Mammary epithelial cell (primary cell): ENCODE measurements at regions not wholly inside any gene's neighbourhood (a gene's known extent, or its start where the extent isn't known, plus 50 kb on each side); places are given as distances from the start of the nearest gene placed in this dataset.

Experiments
- CTCF ChIP-seq, 2 donors: IDR thresholded peaks in 1 of 2; conservative IDR thresholded peaks in 1 of 2; 2 replicates each; pipeline ENCODE4 v1.5.1; 2011 to 2012; ENCODE audit warnings: inconsistent platforms in 2 of 2, low read length in 2 of 2, mild to moderate bottlenecking in 2 of 2, control low read depth in 1 of 2, low read depth in 1 of 2; ENCODE audit not compliant: insufficient read depth in 1 of 2; ENCODE audit errors: extremely low read depth in 1 of 2
- EZH2 ChIP-seq: IDR thresholded peaks from 2 replicates; pipeline ENCODE4 v1.6.1; 2012; ENCODE audit warnings: low read length, inconsistent platforms, borderline replicate concordance

DNA sequence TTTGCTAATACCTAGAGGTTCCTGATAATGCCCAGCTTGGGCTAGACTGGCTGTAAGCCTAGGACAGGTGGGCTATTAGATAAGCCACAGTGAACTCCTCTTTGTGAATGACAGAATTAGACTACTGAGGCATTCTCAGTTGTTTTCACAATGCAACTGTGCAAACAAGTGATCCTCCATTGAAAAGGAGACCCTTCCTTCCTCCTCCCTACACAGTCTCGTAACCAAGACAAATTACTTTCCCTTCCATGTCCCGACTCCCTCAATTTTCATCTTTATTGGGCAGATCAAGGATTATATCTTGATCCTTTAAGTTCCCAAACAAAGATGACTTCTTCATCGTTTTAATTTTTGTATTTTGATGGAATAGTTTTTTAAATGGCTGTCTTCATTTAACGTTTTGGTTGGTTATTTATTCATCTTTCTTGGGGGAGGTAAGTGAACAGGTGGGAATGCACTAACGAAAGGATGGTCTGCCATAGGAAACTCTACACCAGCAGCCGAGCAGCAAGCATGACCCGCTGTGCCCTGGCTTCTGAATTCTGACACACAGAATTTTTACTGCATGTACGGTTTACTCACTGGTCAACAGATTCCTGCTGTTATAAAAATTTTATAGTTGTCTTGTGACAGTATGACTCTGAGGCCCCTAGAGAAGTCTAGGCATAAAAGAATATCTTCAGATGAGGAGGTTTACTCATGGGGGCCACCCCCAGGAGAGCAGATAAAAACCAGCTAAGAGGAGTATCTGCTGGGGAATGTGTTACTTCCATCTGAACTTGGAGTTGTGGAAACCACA lies 137.5 kb upstream of the TUT7 start:
- TF ChIP-seq CTCF (conservative IDR thresholded peaks at IDR 0.05 in 1 of 2, IDR thresholded peaks at IDR 0.05 in 1 of 2; ENCODE audit: extremely low read depth in 1 of 2, insufficient read depth in 1 of 2, low read depth in 1 of 2, low read length in 2 of 2) (no peak), EZH2 (no peak)
